Stimulated activated CD8-positive, alpha-beta memory T cell treated with anti-CD3 and anti-CD28 coated beads, Interleukin-15, amount 100 ng/mL, for 4 hours (primary cell): ENCODE measurements at regions not wholly inside any gene's neighbourhood (a gene's known extent, or its start where the extent isn't known, plus 50 kb on each side); places are given as distances from the start of the nearest gene placed in this dataset.
A peak's percentile ranks its signal among the peaks of the same experiment; 100 is the strongest.
"Not testable (repeated sequence)": the region's sequence is repeated elsewhere in the genome, so short reads cannot be mapped to it uniquely, and the experiment has no call there.

ENCODE experiments used
- DNase-seq, 2 donors: peaks; one replicate each; pipeline ENCODE4 v3.0.0-alpha.2; 2020; ENCODE audit warnings: low read depth in 2 of 2

GRCh38 chr9:71364186-71364955, 242.9 kb upstream of the TRPM3 start:
- DNase-seq, result no peak

GRCh38 chr9:71363286-71363961, 242.0 kb upstream of the TRPM3 start:
- no peak for DNase-seq

DNA sequence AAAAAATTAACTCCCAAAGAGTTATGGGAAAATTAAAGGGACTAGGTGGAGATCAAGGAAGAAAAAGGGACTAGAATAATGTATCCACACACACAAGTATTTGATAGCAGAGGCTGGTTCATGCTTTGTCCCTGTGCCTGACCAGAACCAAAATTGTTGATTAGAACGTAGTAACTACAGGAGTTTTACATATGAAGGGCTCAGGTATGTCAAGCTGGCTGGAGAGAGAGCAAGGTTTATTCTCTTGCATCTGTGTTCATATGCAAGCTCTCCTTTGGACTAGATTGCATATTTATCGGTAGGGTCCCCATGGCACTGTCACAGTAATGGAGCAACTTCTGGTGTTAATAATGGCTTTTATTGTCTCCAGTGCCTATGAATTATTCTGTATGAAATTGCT, 239.9 kb upstream of the TRPM3 start:
- DNase-seq, result no peak

DNA sequence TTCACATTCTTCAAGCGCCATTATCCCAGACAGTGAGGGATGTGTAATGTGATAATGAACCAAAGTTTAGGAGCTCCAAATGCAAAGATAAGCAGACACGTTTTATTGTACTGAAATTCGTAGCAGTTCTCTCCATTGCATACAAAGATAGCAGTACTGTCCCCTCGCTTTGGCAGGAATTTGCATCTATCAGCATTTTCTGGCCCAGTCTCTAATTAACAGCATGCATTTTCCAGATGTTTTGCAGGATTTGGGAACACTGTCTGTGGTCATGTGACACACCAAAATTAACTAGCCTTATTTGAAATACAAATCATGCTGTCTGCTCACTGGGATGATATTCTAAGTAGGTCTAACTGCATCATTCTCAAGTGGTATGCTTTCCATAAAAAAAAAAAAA, 235.9 kb upstream of the TRPM3 start:
- DNase-seq, result no peak

DNA sequence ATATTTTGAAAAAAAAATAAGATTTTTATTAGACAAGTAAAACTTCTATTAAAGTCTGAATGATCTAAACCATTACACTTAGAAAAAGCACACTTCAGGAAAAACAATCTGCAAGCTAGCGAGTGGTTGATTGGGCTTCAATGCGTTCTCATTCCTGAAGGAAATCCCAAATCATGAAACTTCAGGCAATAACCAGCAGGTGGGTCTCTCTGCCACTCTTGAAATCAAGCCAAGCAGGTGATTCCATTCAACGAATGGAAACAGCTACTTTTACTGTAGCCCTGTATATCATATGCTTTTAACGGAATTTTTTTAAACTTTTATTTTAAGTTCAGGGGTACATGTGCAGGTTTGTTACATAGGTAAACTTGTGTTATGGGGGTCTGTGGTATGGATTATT, 234.5 kb upstream of the TRPM3 start:
- no peak for DNase-seq

GRCh38 chr9:71353720-71354119, 232.3 kb upstream of the TRPM3 start:
- DNase-seq, result no peak

GRCh38 chr9:71352837-71353236, 231.4 kb upstream of the TRPM3 start:
- DNase-seq, result no peak

- no peak for DNase-seq
Measured at GRCh38 chr9:71349218-71349617, 227.8 kb upstream of the TRPM3 start.

DNA sequence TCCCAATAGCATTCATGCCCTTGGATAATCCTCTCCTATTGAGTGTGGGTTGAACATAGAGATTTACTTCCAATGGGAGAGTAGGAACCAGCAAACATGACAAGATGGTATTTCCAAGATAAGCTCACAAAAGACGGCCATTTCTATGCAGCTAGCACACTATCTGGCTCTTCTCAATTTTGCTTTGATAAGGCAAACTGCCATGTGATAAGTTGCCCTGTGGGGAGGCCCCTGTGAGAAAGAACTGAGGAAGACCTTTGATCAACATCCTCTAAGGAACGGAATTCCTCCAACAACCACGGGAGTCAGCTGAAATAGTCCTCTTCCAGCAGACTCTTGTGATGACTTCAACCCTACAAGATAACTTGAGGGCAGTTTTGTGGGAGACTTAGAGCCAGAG, 211.9 kb upstream of the TRPM3 start:
- no peak for DNase-seq

- no peak for DNase-seq
Measured at GRCh38 chr9:71331603-71332002, 210.2 kb upstream of the TRPM3 start.

DNA sequence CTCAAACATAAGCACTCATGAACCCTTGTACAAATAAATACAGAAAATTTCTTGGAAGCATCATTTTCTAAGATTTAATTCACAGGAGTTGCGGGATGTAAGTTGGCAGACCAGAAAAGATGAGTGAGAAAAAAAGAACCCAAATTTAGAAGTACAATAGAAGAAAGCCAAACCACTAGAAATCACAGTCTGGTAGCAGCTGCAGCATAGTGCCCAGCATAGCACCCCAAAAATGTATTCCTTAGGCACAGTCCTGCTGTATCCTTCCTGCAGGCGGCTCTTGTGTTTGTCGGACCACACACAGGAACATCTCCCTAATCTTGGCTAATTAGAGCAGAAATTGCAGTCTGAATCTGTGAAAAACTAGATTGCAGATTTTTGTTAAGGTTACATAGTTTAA, 208.5 kb upstream of the TRPM3 start:
- DNase-seq, result no peak

GRCh38 chr9:71326360-71326759, 204.9 kb upstream of the TRPM3 start:
- no peak for DNase-seq

- DNase-seq, result no peak
Measured at GRCh38 chr9:71323357-71323756, 201.9 kb upstream of the TRPM3 start.

DNA sequence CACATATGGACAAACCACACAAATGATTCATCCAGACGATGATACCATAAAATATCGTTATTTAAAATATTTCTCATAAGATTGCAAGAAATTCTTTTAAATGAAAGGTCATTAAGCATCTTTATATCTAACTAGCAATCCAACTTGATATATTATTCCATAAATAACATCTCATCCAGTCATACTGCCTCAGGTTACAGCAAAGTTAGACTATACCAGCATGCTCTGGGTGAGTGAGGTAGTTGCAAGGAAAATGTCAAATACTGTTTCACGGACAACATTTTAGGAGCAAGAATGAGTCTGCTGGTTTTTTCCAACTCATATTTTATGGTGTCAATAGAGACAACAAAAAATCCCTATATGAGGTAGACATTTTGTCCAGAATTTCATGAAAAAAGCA, 200.9 kb upstream of the TRPM3 start:
- DNase-seq, result no peak

DNA sequence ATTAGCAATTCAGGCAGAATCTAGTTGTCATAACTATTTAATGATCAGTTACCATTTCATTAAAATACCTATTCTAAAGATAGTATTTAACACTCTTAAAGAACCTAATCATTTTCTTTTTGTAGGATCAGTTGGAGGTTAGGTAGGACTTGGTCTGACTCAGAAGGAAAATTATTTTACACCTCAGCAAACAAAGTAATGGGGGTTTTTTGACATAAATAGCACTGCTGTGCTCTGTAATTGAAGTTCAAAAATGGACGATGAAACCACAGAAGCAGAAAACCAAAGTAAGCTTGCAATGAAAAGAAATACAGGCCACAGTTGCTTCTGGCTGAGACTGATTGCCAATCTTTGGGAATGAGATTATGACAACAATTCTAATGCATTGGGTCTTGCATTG, 187.0 kb upstream of the TRPM3 start:
- no peak for DNase-seq

DNA sequence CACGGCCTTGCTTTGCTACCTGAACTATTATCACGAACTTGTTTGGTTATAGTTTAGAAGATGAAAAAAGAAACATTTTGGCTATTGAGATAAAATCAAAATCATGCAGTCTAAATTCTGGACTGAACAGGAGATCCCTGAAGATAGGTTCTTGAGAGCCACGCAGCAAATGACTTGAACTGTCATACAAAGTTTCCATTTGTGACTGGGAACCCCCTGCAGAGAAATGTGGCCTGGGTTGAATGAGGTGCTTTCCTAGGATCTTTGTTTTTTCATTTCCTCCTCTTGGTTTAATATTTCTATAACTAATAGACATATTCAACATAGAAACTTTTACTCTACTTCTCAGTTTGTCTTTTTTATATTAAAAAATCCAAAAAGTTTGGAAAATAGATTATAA, 184.7 kb upstream of the TRPM3 start:
- DNase-seq, result no peak

- no peak for DNase-seq
Measured at GRCh38 chr9:71303351-71303750, 181.9 kb upstream of the TRPM3 start.

DNA sequence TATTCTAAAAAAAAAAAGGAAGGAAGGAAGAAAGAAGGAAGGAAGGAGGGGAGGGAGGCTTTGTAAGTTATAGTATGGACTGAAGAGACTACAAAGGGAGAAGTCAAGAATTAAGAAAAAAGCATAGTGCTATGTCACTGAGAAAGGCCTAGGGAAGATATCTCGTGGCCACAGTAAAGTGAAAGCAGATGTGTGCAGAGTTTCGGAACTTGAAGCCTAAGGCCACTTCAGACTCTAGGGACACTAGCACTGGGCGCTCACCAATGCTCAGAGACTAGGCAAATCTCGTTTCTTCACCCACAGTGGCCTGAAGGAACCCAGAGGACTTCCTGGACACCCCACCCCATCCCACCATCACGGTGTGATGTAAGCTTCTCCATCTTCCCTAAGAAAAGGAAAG, 181.4 kb upstream of the TRPM3 start:
- DNase-seq, result no peak

DNA sequence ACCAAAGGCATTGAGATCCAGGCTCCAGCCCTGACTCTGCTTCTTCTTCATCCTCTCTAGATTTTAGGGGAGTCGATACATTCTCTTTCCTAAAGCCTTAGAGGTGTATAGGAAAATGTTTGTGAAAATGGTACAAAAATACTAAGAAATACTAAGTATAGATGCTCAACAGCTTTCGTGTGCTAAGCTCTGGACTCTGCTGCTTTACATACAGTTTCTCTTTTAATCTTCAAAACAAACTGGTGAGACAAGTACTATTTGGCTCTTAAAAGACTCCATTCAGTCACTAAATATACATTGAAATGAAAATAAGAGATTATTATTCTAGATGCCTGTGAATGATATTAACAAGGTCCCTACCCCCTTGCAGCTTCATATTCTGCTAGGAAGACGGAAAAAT, 174.5 kb upstream of the TRPM3 start:
- no peak for DNase-seq

DNA sequence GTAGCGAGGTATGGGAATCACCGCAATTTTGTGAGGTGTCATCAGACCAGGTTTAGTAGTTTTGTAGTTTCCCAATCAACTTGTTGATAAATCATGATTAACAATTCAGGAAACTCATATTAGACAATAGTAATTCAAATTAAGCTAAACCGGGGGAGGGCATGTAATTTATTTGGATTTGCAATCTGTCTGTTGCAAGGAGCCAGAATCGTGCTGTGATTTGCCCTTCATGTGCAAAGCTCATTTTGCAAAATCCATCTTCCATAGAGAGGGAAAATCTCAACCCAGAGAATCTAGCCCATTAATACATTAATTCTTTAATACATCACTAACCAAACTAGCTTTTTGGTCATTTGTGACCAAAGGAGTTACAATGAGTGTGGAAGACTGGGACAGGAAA, 164.7 kb upstream of the TRPM3 start:
- DNase-seq, result no peak

DNA sequence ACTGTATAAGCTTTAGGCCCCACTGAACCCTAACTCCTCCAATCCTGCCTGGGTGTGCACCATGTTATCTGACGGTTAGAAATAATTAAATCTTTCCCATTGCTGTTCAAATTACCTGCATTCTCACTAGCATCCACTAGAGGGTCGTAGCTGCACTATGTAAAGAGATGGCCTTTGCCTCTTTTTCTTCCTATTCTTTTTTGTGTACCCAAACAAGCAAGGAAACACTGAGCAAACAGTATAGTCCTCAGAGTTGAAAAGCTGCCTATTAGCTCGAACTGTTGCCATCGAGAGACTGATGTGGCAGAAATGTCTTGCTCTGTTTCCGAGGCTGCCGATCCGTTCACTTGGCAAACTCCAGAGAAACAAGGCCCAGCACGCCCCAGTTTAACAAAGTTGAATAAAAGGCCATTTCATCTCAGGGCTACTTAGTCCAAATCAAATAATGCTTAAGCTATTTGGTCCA, 163.8 kb upstream of the TRPM3 start:
- peak in 1 of 2 donors; percentile 4 for DNase-seq

DNA sequence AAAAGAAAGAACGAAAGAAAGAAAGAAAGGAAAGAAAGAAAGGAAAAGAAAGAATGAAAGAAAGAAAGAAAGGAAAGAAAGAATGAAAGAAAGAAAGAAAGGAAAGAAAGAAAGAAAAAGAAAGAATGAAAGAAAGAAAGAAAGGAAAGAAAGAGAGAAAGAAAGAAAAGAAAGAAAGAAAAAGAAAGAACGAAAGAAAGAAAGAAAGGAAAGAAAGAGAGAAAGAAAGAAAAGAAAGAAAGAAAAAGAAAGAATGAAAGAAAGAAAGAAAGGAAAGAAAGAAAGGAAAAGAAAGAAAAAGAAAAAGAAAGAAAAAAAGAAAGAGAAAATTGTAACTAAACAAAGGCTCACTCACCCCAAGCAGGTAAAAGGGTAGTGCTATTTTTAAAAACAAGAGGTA, 160.7 kb upstream of the TRPM3 start:
- DNase-seq, result not testable (repeated sequence)

- DNase-seq, result no peak
Measured at GRCh38 chr9:71279151-71279739, 157.8 kb upstream of the TRPM3 start.
